DOHH2 (cell line): ENCODE measurements at regions not wholly inside any gene's neighbourhood (a gene's known extent, or its start where the extent isn't known, plus 50 kb on each side); places are given as distances from the start of the nearest gene placed in this dataset.

ENCODE experiments used
- H3F3A ChIP-seq: fragments of 200-600 bp; sonication (generic), shearing (Covaris generic); 2 replicates; pipeline ENCODE4 v1.6.0; 2016; ENCODE audit warnings: antibody characterized with exemption, mild to moderate bottlenecking; ENCODE audit not compliant: control insufficient read depth, insufficient read depth
- H3K27ac ChIP-seq: fragments of 200-600 bp; sonication (generic); 2 replicates; pipeline ENCODE4 v1.5.1; 2014; ENCODE audit warnings: low read depth, mild to moderate bottlenecking, low read length, moderate library complexity
- H3K27me3 ChIP-seq: fragments of 200-600 bp; sonication (generic); 2 replicates; pipeline ENCODE4 v1.6.1; 2014; ENCODE audit warnings: mild to moderate bottlenecking, low read length, mixed read lengths; ENCODE audit not compliant: control insufficient read depth
- H3K36me3 ChIP-seq: fragments of 200-600 bp; sonication (generic); 2 replicates; pipeline ENCODE4 v1.6.1; 2014; ENCODE audit warnings: mild to moderate bottlenecking, low read length, moderate library complexity, mixed read lengths; ENCODE audit not compliant: control insufficient read depth
- H3K4me1 ChIP-seq: fragments of 200-600 bp; sonication (generic); 2 replicates; pipeline ENCODE4 v1.6.1; 2014; ENCODE audit warnings: mild to moderate bottlenecking, low read length, mixed read lengths; ENCODE audit not compliant: control insufficient read depth
- H3K4me2 ChIP-seq: fragments of 200-600 bp; sonication (generic); 2 replicates; pipeline ENCODE4 v1.6.0; 2014; ENCODE audit warnings: mild to moderate bottlenecking, low read length, moderate library complexity
- H3K4me3 ChIP-seq: fragments of 200-600 bp; sonication (generic); 2 replicates; pipeline ENCODE4 v1.5.1; 2014; ENCODE audit warnings: mild to moderate bottlenecking, low read length, mixed read lengths
- H3K79me2 ChIP-seq: fragments of 200-600 bp; sonication (generic); 2 replicates; pipeline ENCODE4 v1.6.1; 2014; ENCODE audit warnings: mild to moderate bottlenecking, low read length, mixed read lengths; ENCODE audit not compliant: control insufficient read depth
- H3K9me2 ChIP-seq: fragments of 200-600 bp; sonication (generic); replicated peaks from 2 replicates; pipeline ENCODE4 v1.6.1; 2014; ENCODE audit warnings: mild to moderate bottlenecking, low read length, mixed read lengths; ENCODE audit not compliant: control insufficient read depth
- H3K9me3 ChIP-seq: fragments of 200-600 bp; sonication (generic); 2 replicates; pipeline ENCODE4 v1.6.1; 2014; ENCODE audit warnings: antibody characterized with exemption, low read length, mixed read lengths; ENCODE audit not compliant: control insufficient read depth, insufficient read depth
- H4K20me1 ChIP-seq: fragments of 200-600 bp; sonication (generic); 2 replicates; pipeline ENCODE4 v1.6.0; 2014; ENCODE audit warnings: low read depth, mild to moderate bottlenecking, antibody characterized with exemption, low read length, moderate library complexity; ENCODE audit not compliant: control insufficient read depth, insufficient read depth
- CTCF ChIP-seq: fragments of 200-600 bp; sonication (generic); IDR thresholded peaks from one replicate; pipeline ENCODE4 v1.5.1; 2014; ENCODE audit warnings: antibody characterized with exemption, mild to moderate bottlenecking, low read depth, low read length; ENCODE audit not compliant: poor library complexity, severe bottlenecking
- EZH2phosphoT487 ChIP-seq: fragments of 200-600 bp; sonication (generic); IDR thresholded peaks from 2 replicates; pipeline ENCODE4 v1.6.1; 2017; ENCODE audit warnings: borderline replicate concordance, mild to moderate bottlenecking, antibody characterized with exemption, low read length, moderate library complexity, mixed read lengths

- Histone ChIP-seq H3K36me3 (no peaks in the 10 kb centered on the region), H3K27me3 (no peaks in the 10 kb centered on the region), H3K9me2 (no peaks in the 10 kb centered on the region), H3K4me1 (no peaks in the 10 kb centered on the region), H4K20me1 (no peaks in the 10 kb centered on the region), H3K4me3 (no peak overlapping the region), H3K79me2 (no peaks in the 10 kb centered on the region), H3K27ac (no peak overlapping the region), H3F3A (peaks cover 1% of the 10 kb centered on the region; the same call in 1 of the 2 replicates), H3K9me3 (peaks cover 2% of the 10 kb centered on the region; the same call in 1 of the 2 replicates), H3K4me2 (no peak overlapping the region)
- TF ChIP-seq CTCF = no peak
- no peak for TF ChIP-seq EZH2phosphoT487
These were observed 92.5 kb upstream of the MED13L start for GRCh38 chr12:116370004-116370404.

GRCh38 chr12:116370886-116371580 lies 93.5 kb upstream of the MED13L start:
- Histone ChIP-seq H3K36me3 (no peaks in the 10 kb centered on the region), H3K4me2 (no peak overlapping the region), H4K20me1 (no peaks in the 10 kb centered on the region), H3K27ac (no peak overlapping the region), H3K4me1 (no peaks in the 10 kb centered on the region), H3K9me2 (no peaks in the 10 kb centered on the region), H3F3A (peaks cover 9% of the 10 kb centered on the region), H3K9me3 (peaks cover 13% of the 10 kb centered on the region; the same call in 1 of the 2 replicates), H3K79me2 (no peaks in the 10 kb centered on the region), H3K4me3 (no peak overlapping the region), H3K27me3 (no peaks in the 10 kb centered on the region)
- no peak for TF ChIP-seq CTCF
- no peak for TF ChIP-seq EZH2phosphoT487

- H3F3A ChIP-seq = peaks cover 9% of the 10 kb centered on the region
These were observed 95.3 kb upstream of the MED13L start for GRCh38 chr12:116372815-116373214.

More at GRCh38 chr12:116372815-116373214, 95.3 kb upstream of the MED13L start:
- Histone ChIP-seq H3K79me2 (no peaks in the 10 kb centered on the region), H3K4me1 (no peaks in the 10 kb centered on the region), H3K27me3 (no peaks in the 10 kb centered on the region), H3K36me3 (no peaks in the 10 kb centered on the region), H3K4me3 (no peak overlapping the region), H4K20me1 (no peaks in the 10 kb centered on the region), H3K9me2 (no peaks in the 10 kb centered on the region), H3K27ac (no peak overlapping the region), H3K9me3 (peaks cover 13% of the 10 kb centered on the region; the same call in 1 of the 2 replicates), H3K4me2 (no peak overlapping the region)
- TF ChIP-seq EZH2phosphoT487 (no peak), CTCF (no peak)
